GM12878 (cell line): ENCODE measurements at regions not wholly inside any gene's neighbourhood (a gene's known extent, or its start where the extent isn't known, plus 50 kb on each side); places are given as distances from the start of the nearest gene placed in this dataset.

Source experiments
- ATAC-seq: fragments of 200-7000 bp; cut with Tn5 transposase; 3 replicates; pipeline ENCODE4 v1.9.1; 2020; ENCODE audit warnings: mild to moderate bottlenecking, moderate library complexity
- BruUV-seq: library from RNA; stranded (reverse); fragments of 400-500 nt; replicated peaks from 2 replicates; lab custom pipeline; 2021; lab: Mats Ljungman, UMichigan
- CTCF ChIA-PET: fragments of 300-600 bp; sonication (Branson Sonifier 250); formaldehyde crosslinking; extraction: SDS; loops from one replicate; lab custom pipeline; 2021; ENCODE audit warnings: inconsistent platforms; lab: Yijun Ruan, JAX
- POLR2A ChIA-PET: fragments of 350-600 bp; formaldehyde crosslinking; extraction: SDS; loops from one replicate; lab custom pipeline; 2021; ENCODE audit warnings: inconsistent platforms; lab: Charles Lee
- RAD21 ChIA-PET: fragments of 300-600 bp; sonication (Branson Sonifier 250); formaldehyde crosslinking; loops from one replicate; lab custom pipeline; 2023; ENCODE audit warnings: antibody characterized with exemption; ENCODE audit not compliant: unreplicated experiment; lab: Charles Lee
- SMC1A ChIA-PET: fragments of 300-600 bp; sonication (Branson Sonifier 250); formaldehyde crosslinking; loops from one replicate; lab custom pipeline; 2023; ENCODE audit not compliant: unreplicated experiment, uncharacterized antibody; lab: Charles Lee
- DNase-seq: peaks from one replicate; pipeline ENCODE4 v3.0.0-alpha.2; 2011; ENCODE audit warnings: low read depth, low spot score
- FAIRE-seq: peaks from 3 replicates; lab custom pipeline; 2011; peaks lifted over from hg19 to GRCh38; lab: Jason Lieb, UNC
- H2AFZ ChIP-seq: 2 replicates; pipeline ENCODE4 v1.6.0; 2011; ENCODE audit warnings: low read depth, low read length, control low read depth; ENCODE audit not compliant: control insufficient read depth
- H3K27ac ChIP-seq: 2 replicates; pipeline ENCODE4 v1.5.1; 2011; ENCODE audit warnings: control low read depth; ENCODE audit not compliant: control insufficient read depth, insufficient read depth
- H3K27me3 ChIP-seq, 2 experiments: replicated peaks in 1 of 2; 2 replicates each; pipeline versions ENCODE4 v1.6.0 to v1.6.1; 2011; ENCODE audit warnings: low read length in 1 of 2; ENCODE audit not compliant: control insufficient read depth in 2 of 2, insufficient read depth in 2 of 2
- H3K36me3 ChIP-seq, 2 experiments: 2 replicates each; pipeline ENCODE4 v1.5.1; 2011; ENCODE audit warnings: low read length in 1 of 2; ENCODE audit not compliant: control insufficient read depth in 2 of 2, insufficient read depth in 2 of 2
- H3K4me1 ChIP-seq: 2 replicates; pipeline ENCODE4 v1.6.1; 2011; ENCODE audit warnings: mild to moderate bottlenecking, low read length, moderate library complexity, mixed read lengths; ENCODE audit not compliant: control insufficient read depth, insufficient read depth
- H3K4me2 ChIP-seq: 2 replicates; pipeline ENCODE4 v1.6.0; 2011; ENCODE audit warnings: control low read depth; ENCODE audit not compliant: control insufficient read depth, insufficient read depth
- H3K4me3 ChIP-seq: fragments of 200-600 bp; sonication (generic); 2 replicates; pipeline ENCODE4 v1.5.1; 2016
- H3K79me2 ChIP-seq: 2 replicates; pipeline ENCODE4 v1.6.0; 2011; ENCODE audit warnings: low read length; ENCODE audit not compliant: control insufficient read depth, insufficient read depth
- H3K9ac ChIP-seq: 2 replicates; pipeline ENCODE4 v1.8.0; 2011; ENCODE audit warnings: low read length, control low read depth, mixed read lengths; ENCODE audit not compliant: control insufficient read depth, insufficient read depth
- H3K9me3 ChIP-seq: replicated peaks from 3 replicates; pipeline ENCODE4 v1.5.1; 2011; ENCODE audit warnings: mild to moderate bottlenecking, low read length; ENCODE audit not compliant: control insufficient read depth, insufficient read depth
- H4K20me1 ChIP-seq: 2 replicates; pipeline ENCODE4 v1.6.0; 2011; ENCODE audit not compliant: control insufficient read depth, insufficient read depth
- BCLAF1 ChIP-seq: fragments of 450-650 bp; IDR thresholded peaks from 2 replicates; pipeline ENCODE4 v1.6.1; 2017; ENCODE audit warnings: antibody characterized with exemption, mild to moderate bottlenecking, moderate library complexity
- CREB1 ChIP-seq: IDR thresholded peaks from 2 replicates; pipeline ENCODE4 v1.6.1; 2012; ENCODE audit warnings: low read depth, mild to moderate bottlenecking, inconsistent platforms
- HDAC2 ChIP-seq: fragments of 200-600 bp; sonication (generic); IDR thresholded peaks from 2 replicates; pipeline ENCODE4 v1.6.1; 2017
- NFIC ChIP-seq: IDR thresholded peaks from 2 replicates; pipeline ENCODE4 v1.6.1; 2012; ENCODE audit warnings: low read depth, mild to moderate bottlenecking, inconsistent platforms, low read length, moderate library complexity
- NR2F1 ChIP-seq: fragments of 450-650 bp; conservative IDR thresholded peaks from 2 replicates; pipeline ENCODE4 v1.6.1; 2017; ENCODE audit warnings: mild to moderate bottlenecking
- POLR2A ChIP-seq: IDR thresholded peaks from 2 replicates; pipeline ENCODE4 v1.6.1; 2011; ENCODE audit warnings: low read depth, mild to moderate bottlenecking, low read length
- SUZ12 ChIP-seq: fragments of 200-600 bp; sonication (generic); IDR thresholded peaks from one replicate; pipeline ENCODE4 v1.6.1; 2018; ENCODE audit warnings: antibody characterized with exemption, mild to moderate bottlenecking; ENCODE audit not compliant: unreplicated experiment
- TCF7 ChIP-seq: IDR thresholded peaks from 2 replicates; pipeline ENCODE4 v1.6.1; 2014; ENCODE audit warnings: antibody characterized with exemption, borderline replicate concordance
- YY1 ChIP-seq: IDR thresholded peaks from 2 replicates; pipeline ENCODE4 v1.6.1; 2011; ENCODE audit warnings: low read depth, mild to moderate bottlenecking, low read length
- WGBS: methylation state at CpG from one replicate; pipeline ENCODE4 v1.1.6; 2016; ENCODE audit warnings: low lambda C conversion rate; ENCODE audit not compliant: insufficient replicate concordance, insufficient coverage; ENCODE audit errors: missing lambda C conversion rate; 5-methylcytosine and 5-hydroxymethylcytosine counted together
- in situ Hi-C: fragments of 300-500 bp; cut with MboI; formaldehyde crosslinking; loops from 9 replicates; pipeline ENCODE4 v1.14.3; 2018; ENCODE audit warnings: mixed read lengths
- intact Hi-C: fragments of 100-400 bp; cut with micrococcal nuclease; formaldehyde crosslinking; loops from one replicate; pipeline ENCODE4 v1.14.2; 2022; ENCODE audit not compliant: unreplicated experiment

- no peak for TF ChIP-seq HDAC2
- no peak for TF ChIP-seq TCF7
- no peak for TF ChIP-seq POLR2A
- no peak for TF ChIP-seq SUZ12
- no peak for TF ChIP-seq CREB1
- TF ChIP-seq BCLAF1, result no peak
- no peak for TF ChIP-seq NFIC
- TF ChIP-seq YY1, result no peak
- TF ChIP-seq NR2F1, result no peak
- H3K27me3 ChIP-seq, result no peaks in the 10 kb centered on the region
- no peak for FAIRE-seq
- no peak overlapping the region for H3K27ac ChIP-seq
- H3K9me3 ChIP-seq, result peaks cover 2% of the 10 kb centered on the region; the same call in 1 of the 3 replicates
- H3K4me3 ChIP-seq, result no peak overlapping the region
- WGBS, result 68% methylated on average over 3 of the region's 3 CpGs
- in situ Hi-C loops (no loop called here), intact Hi-C loops (no loop called here)
- H3K36me3 ChIP-seq, result no peaks in the 10 kb centered on the region
- H3K79me2 ChIP-seq, result no peaks in the 10 kb centered on the region
- no peak overlapping the region for H3K4me2 ChIP-seq
- DNase-seq, result no peak
- POLR2A ChIA-PET, result no interaction called here
- peaks cover 11% of the 10 kb centered on the region for H3K4me1 ChIP-seq
- H3K9ac ChIP-seq, result no peak overlapping the region
- RAD21 ChIA-PET, result no interaction called here
- SMC1A ChIA-PET, result interaction anchor here (0.7 to 1.3 kb wide), 4 partner anchors 9 to 1714 kb away, joined by 3 read pairs; no protein-coding TSS in a partner anchor
- CTCF ChIA-PET, result interaction anchor here (1.0 to 1.6 kb wide), 2 partner anchors 127 to 179 kb away, joined by 3 to 4 read pairs; no protein-coding TSS in a partner anchor
- no TSS peak for BruUV-seq
- ATAC-seq, result no peak
- H4K20me1 ChIP-seq, result no peaks in the 10 kb centered on the region
- H2AFZ ChIP-seq, result no peak overlapping the region
These were observed 251.5 kb downstream of the OPA1 start for GRCh38 chr3:193844472-193844871.
